ENCODE measurements at regions not wholly inside any gene's neighbourhood (a gene's known extent, or its start where the extent isn't known, plus 50 kb on each side); places are given as distances from the start of the nearest gene placed in this dataset.

- H3K9me3 Mint-ChIP-seq = peaks cover 2% of the 10 kb centered on the region
Observed at GRCh38 chrX:10979956-10980355, 131.2 kb upstream of the HCCS start.

GRCh38 chrX:10981506-10981905, 129.6 kb upstream of the HCCS start:
- Mint-ChIP-seq H3K4me1 (no peaks in the 10 kb centered on the region), H3K4me3 (no peak overlapping the region), H3K27me3 (ENCODE audit: insufficient read depth, low read depth) (no peaks in the 10 kb centered on the region), H3K9me3 (peaks cover 2% of the 10 kb centered on the region), H3K36me3 (no peaks in the 10 kb centered on the region), H3K27ac (no peak overlapping the region)
- H3K9me3 ChIP-seq (ENCODE audit: low read depth) = no peaks in the 10 kb centered on the region
- H3K4me3 ChIP-seq = no peak overlapping the region
- no peaks in the 10 kb centered on the region for H3K79me2 ChIP-seq (ENCODE audit: low read depth)
- no peaks in the 10 kb centered on the region for H3F3A ChIP-seq (ENCODE audit: low read depth)
- H4K20me1 ChIP-seq (ENCODE audit: low read depth) = no peaks in the 10 kb centered on the region
- TF ChIP-seq EZH2 (IDR thresholded peaks at IDR 0.05) (no peak), CTCF (IDR thresholded peaks at IDR 0.05) (no peak)
- no peak for DNase-seq (ENCODE audit: low spot score)
- no peak overlapping the region for H3K4me2 ChIP-seq
- no peaks in the 10 kb centered on the region for H3K27me3 ChIP-seq
- H2AFZ ChIP-seq (replicated peaks) = no peak overlapping the region
- H3K4me1 ChIP-seq = no peaks in the 10 kb centered on the region
- H3K36me3 ChIP-seq = no peaks in the 10 kb centered on the region
- H3K9ac ChIP-seq = no peak overlapping the region
- no peak overlapping the region for H3K27ac ChIP-seq

More at GRCh38 chrX:10979956-10980355, 131.2 kb upstream of the HCCS start:
- Histone ChIP-seq H3K27ac (no peak overlapping the region), H3K79me2 (ENCODE audit: low read depth) (no peaks in the 10 kb centered on the region), H3K27me3 (no peaks in the 10 kb centered on the region), H3F3A (ENCODE audit: low read depth) (no peaks in the 10 kb centered on the region), H2AFZ (replicated peaks) (no peak overlapping the region), H3K36me3 (no peaks in the 10 kb centered on the region), H4K20me1 (ENCODE audit: low read depth) (no peaks in the 10 kb centered on the region), H3K4me3 (no peak overlapping the region), H3K4me1 (no peaks in the 10 kb centered on the region), H3K9me3 (ENCODE audit: low read depth) (no peaks in the 10 kb centered on the region), H3K9ac (no peak overlapping the region), H3K4me2 (no peak overlapping the region)
- Mint-ChIP-seq H3K4me3 (no peak overlapping the region), H3K27me3 (ENCODE audit: insufficient read depth, low read depth) (no peaks in the 10 kb centered on the region), H3K27ac (no peak overlapping the region), H3K4me1 (no peaks in the 10 kb centered on the region), H3K36me3 (no peaks in the 10 kb centered on the region)
- no peak for DNase-seq (ENCODE audit: low spot score)
- TF ChIP-seq EZH2 (IDR thresholded peaks at IDR 0.05) = no peak
- TF ChIP-seq EZH2phosphoT487 (IDR thresholded peaks at IDR 0.05) = no peak
- no peak for TF ChIP-seq CTCF (IDR thresholded peaks at IDR 0.05)

DNA sequence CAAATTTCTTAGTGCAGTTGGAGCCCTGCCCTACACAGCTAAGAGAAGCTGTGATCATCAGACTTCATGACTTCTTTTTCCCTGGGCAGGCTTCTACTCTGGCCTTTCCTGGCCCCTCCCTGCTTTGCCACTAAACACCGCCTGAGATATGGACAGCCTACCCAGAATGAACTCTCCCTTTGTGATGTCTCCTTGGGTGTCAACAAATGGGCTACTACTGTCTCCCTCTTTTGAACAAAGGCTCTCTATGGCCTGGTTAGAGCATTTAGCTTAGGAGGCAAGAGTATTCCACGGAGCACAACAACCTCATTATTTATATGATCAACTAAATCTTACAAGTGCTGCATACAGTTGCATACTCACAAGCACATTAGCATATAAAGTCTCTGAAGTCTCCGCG, 127.6 kb upstream of the HCCS start:
- H3K4me1 ChIP-seq = no peaks in the 10 kb centered on the region
- H3K4me3 ChIP-seq = no peak overlapping the region
- H3K36me3 ChIP-seq = no peaks in the 10 kb centered on the region
- no peak overlapping the region for H3K27ac ChIP-seq
- H3K27ac Mint-ChIP-seq = no peak overlapping the region
- TF ChIP-seq EZH2phosphoT487 (IDR thresholded peaks at IDR 0.05) = no peak
- TF ChIP-seq EZH2 (IDR thresholded peaks at IDR 0.05) = no peak
- no peak for TF ChIP-seq CTCF (IDR thresholded peaks at IDR 0.05)
- DNase-seq (ENCODE audit: low spot score) = no peak
- no peak overlapping the region for H3K4me2 ChIP-seq
- H3K4me3 Mint-ChIP-seq = no peak overlapping the region
- no peaks in the 10 kb centered on the region for H3K4me1 Mint-ChIP-seq
- H3K79me2 ChIP-seq (ENCODE audit: low read depth) = no peaks in the 10 kb centered on the region
- H3K36me3 Mint-ChIP-seq = no peaks in the 10 kb centered on the region
- no peaks in the 10 kb centered on the region for H3K9me3 ChIP-seq (ENCODE audit: low read depth)
- no peak overlapping the region for H2AFZ ChIP-seq (replicated peaks)
- H3K9ac ChIP-seq = no peak overlapping the region
- no peaks in the 10 kb centered on the region for H3F3A ChIP-seq (ENCODE audit: low read depth)
- H3K27me3 ChIP-seq = no peaks in the 10 kb centered on the region
- no peaks in the 10 kb centered on the region for H3K27me3 Mint-ChIP-seq (ENCODE audit: insufficient read depth, low read depth)
- H4K20me1 ChIP-seq (ENCODE audit: low read depth) = no peaks in the 10 kb centered on the region
- H3K9me3 Mint-ChIP-seq = peaks cover 2% of the 10 kb centered on the region

- H2AFZ ChIP-seq (replicated peaks) = no peak overlapping the region
- H3K27me3 ChIP-seq = no peaks in the 10 kb centered on the region
- H3K9me3 ChIP-seq (ENCODE audit: low read depth) = no peaks in the 10 kb centered on the region
- H3K4me3 ChIP-seq = no peak overlapping the region
- no peaks in the 10 kb centered on the region for H3K36me3 ChIP-seq
- no peak overlapping the region for H3K9ac ChIP-seq
- Mint-ChIP-seq H3K4me1 (peaks cover 3% of the 10 kb centered on the region), H3K9me3 (peaks cover 2% of the 10 kb centered on the region), H3K27me3 (ENCODE audit: insufficient read depth, low read depth) (no peaks in the 10 kb centered on the region), H3K36me3 (no peaks in the 10 kb centered on the region), H3K4me3 (no peak overlapping the region), H3K27ac (no peak overlapping the region)
- no peak overlapping the region for H3K4me2 ChIP-seq
- H3F3A ChIP-seq (ENCODE audit: low read depth) = no peaks in the 10 kb centered on the region
- DNase-seq (ENCODE audit: low spot score) = no peak
- TF ChIP-seq EZH2 (IDR thresholded peaks at IDR 0.05) (no peak), CTCF (IDR thresholded peaks at IDR 0.05) (no peak), EZH2phosphoT487 (IDR thresholded peaks at IDR 0.05) (no peak)
- H4K20me1 ChIP-seq (ENCODE audit: low read depth) = no peaks in the 10 kb centered on the region
- no peak overlapping the region for H3K27ac ChIP-seq
- no peaks in the 10 kb centered on the region for H3K4me1 ChIP-seq
- H3K79me2 ChIP-seq (ENCODE audit: low read depth) = no peaks in the 10 kb centered on the region
Observed at GRCh38 chrX:10984213-10984612, 126.9 kb upstream of the HCCS start.

Measured in neural progenitor cell (in vitro differentiated cells).